HEK293 (cell line): ENCODE measurements at regions not wholly inside any gene's neighbourhood (a gene's known extent, or its start where the extent isn't known, plus 50 kb on each side); places are given as distances from the start of the nearest gene placed in this dataset.

Experiments
- CTCF ChIA-PET: fragments of 350-600 bp; formaldehyde crosslinking; extraction: SDS; loops from one replicate; lab custom pipeline; 2021; ENCODE audit warnings: antibody characterized with exemption; lab: Yijun Ruan, JAX
- POLR2A ChIA-PET: fragments of 300-600 bp; formaldehyde crosslinking; extraction: SDS; loops from one replicate; lab custom pipeline; 2020; ENCODE audit warnings: antibody characterized with exemption, inconsistent platforms; lab: Yijun Ruan, JAX
- H3K27ac ChIP-seq: fragments of 200-500 bp; sonication (Bioruptor generic); 2 replicates; pipeline ENCODE4 v1.5.1; 2014; ENCODE audit warnings: low read depth, low read length, control low read depth, inconsistent platforms; ENCODE audit errors: extremely low read depth
- H3K36me3 ChIP-seq, 2 experiments: fragments of 200-500 bp in 1 of 2; sonication (Bioruptor generic) in 1 of 2; 1 replicate in 1 of 2; 2 replicates in 1 of 2; pipeline ENCODE4 v1.5.1; 2014 to 2017; ENCODE audit warnings: inconsistent platforms in 2 of 2, low read length in 2 of 2; ENCODE audit not compliant: control insufficient read depth in 2 of 2, insufficient read depth in 1 of 2
- H3K4me1 ChIP-seq: fragments of 200-500 bp; sonication (Bioruptor generic); 2 replicates; pipeline ENCODE4 v1.5.1; 2014; ENCODE audit warnings: mild to moderate bottlenecking, low read length, inconsistent platforms; ENCODE audit not compliant: control insufficient read depth, insufficient read depth
- H3K4me3 ChIP-seq: 2 replicates; pipeline ENCODE4 v1.5.1; 2011; ENCODE audit warnings: low read depth, mild to moderate bottlenecking, control low read depth, low read length, moderate library complexity
- H3K9me3 ChIP-seq: fragments of 200-500 bp; sonication (Bioruptor generic); 2 replicates; pipeline ENCODE4 v1.5.1; 2014; ENCODE audit warnings: low read depth, low read length, inconsistent platforms; ENCODE audit not compliant: control insufficient read depth, insufficient read depth
- BCL11A ChIP-seq: fragments of 450-650 bp; formaldehyde crosslinking; IDR thresholded peaks from 2 replicates; pipeline ENCODE4 v1.5.1; 2016; ENCODE audit warnings: low read depth, missing biosample characterization, missing genetic modification characterization
- BCL11B ChIP-seq: fragments of 450-650 bp; formaldehyde crosslinking; IDR thresholded peaks from 2 replicates; pipeline ENCODE4 v1.5.1; 2016; ENCODE audit warnings: low read depth, missing biosample characterization, missing genetic modification characterization
- EGR2 ChIP-seq: fragments of 450-650 bp; formaldehyde crosslinking; IDR thresholded peaks from 2 replicates; pipeline ENCODE4 v1.5.1; 2016; ENCODE audit warnings: low read depth, missing biosample characterization, missing genetic modification characterization
- FEZF1 ChIP-seq: fragments of 450-650 bp; formaldehyde crosslinking; IDR thresholded peaks from 2 replicates; pipeline ENCODE4 v1.5.1; 2016; ENCODE audit warnings: missing biosample characterization, missing genetic modification characterization
- TRIM28 ChIP-seq: IDR thresholded peaks from 2 replicates; pipeline ENCODE4 v1.6.1; 2011; ENCODE audit warnings: low read length, control low read depth, borderline replicate concordance
- ZNF121 ChIP-seq: fragments of 450-650 bp; formaldehyde crosslinking; IDR thresholded peaks from 2 replicates; pipeline ENCODE4 v1.5.1; 2016; ENCODE audit warnings: missing biosample characterization, missing genetic modification characterization
- ZNF23 ChIP-seq: fragments of 450-650 bp; formaldehyde crosslinking; IDR thresholded peaks from 2 replicates; pipeline ENCODE4 v1.5.1; 2016; ENCODE audit warnings: missing biosample characterization, missing genetic modification characterization, borderline replicate concordance
- ZNF24 ChIP-seq: fragments of 450-650 bp; formaldehyde crosslinking; IDR thresholded peaks from 2 replicates; pipeline ENCODE4 v1.5.1; 2016; ENCODE audit warnings: missing biosample characterization, missing genetic modification characterization
- ZNF292 ChIP-seq: fragments of 450-650 bp; formaldehyde crosslinking; IDR thresholded peaks from 2 replicates; pipeline ENCODE4 v1.5.1; 2016; ENCODE audit warnings: low read depth, missing biosample characterization, missing genetic modification characterization, borderline replicate concordance
- ZNF341 ChIP-seq: fragments of 450-650 bp; formaldehyde crosslinking; IDR thresholded peaks from 2 replicates; pipeline ENCODE4; 2016; ENCODE audit warnings: low read depth, missing biosample characterization, missing genetic modification characterization
- ZNF433 ChIP-seq: fragments of 450-650 bp; formaldehyde crosslinking; IDR thresholded peaks from 2 replicates; pipeline ENCODE4 v1.5.1; 2016; ENCODE audit warnings: missing biosample characterization, missing genetic modification characterization, low read depth
- ZNF76 ChIP-seq: fragments of 450-650 bp; formaldehyde crosslinking; IDR thresholded peaks from 2 replicates; pipeline ENCODE4; 2016; ENCODE audit warnings: low read depth, missing biosample characterization, missing genetic modification characterization, borderline replicate concordance
- ZNF776 ChIP-seq: fragments of 450-650 bp; formaldehyde crosslinking; IDR thresholded peaks from 2 replicates; pipeline ENCODE4 v1.5.0; 2017; ENCODE audit warnings: missing biosample characterization, missing genetic modification characterization, borderline replicate concordance
- ZXDB ChIP-seq: fragments of 450-650 bp; formaldehyde crosslinking; IDR thresholded peaks from 2 replicates; pipeline ENCODE4 v1.5.1; 2016; ENCODE audit warnings: missing biosample characterization, missing genetic modification characterization
- TF ChIP-seq, protein P1 (sequence below): fragments of 450-650 bp; formaldehyde crosslinking; IDR thresholded peaks from 2 replicates; pipeline ENCODE4 v1.5.1; 2016; ENCODE audit warnings: missing biosample characterization, missing genetic modification characterization
- TF ChIP-seq, protein P2 (sequence below): fragments of 450-650 bp; formaldehyde crosslinking; IDR thresholded peaks from 2 replicates; pipeline ENCODE4 v1.5.1; 2016; ENCODE audit warnings: missing biosample characterization, missing genetic modification characterization
- TF ChIP-seq, protein P3 (sequence below): fragments of 450-650 bp; formaldehyde crosslinking; IDR thresholded peaks from 2 replicates; pipeline ENCODE4 v1.5.0; 2017; ENCODE audit warnings: missing biosample characterization, missing genetic modification characterization, borderline replicate concordance
- TF ChIP-seq, protein P4 (sequence below): fragments of 450-650 bp; formaldehyde crosslinking; IDR thresholded peaks from 2 replicates; pipeline ENCODE4 v1.5.1; 2016; ENCODE audit warnings: missing biosample characterization, missing genetic modification characterization
- TF ChIP-seq, protein P5 (sequence below): fragments of 450-650 bp; formaldehyde crosslinking; IDR thresholded peaks from 2 replicates; pipeline ENCODE4 v1.5.1; 2016; ENCODE audit warnings: missing biosample characterization, missing genetic modification characterization, low read depth
- TF ChIP-seq, protein P6 (sequence below): fragments of 450-650 bp; IDR thresholded peaks from 2 replicates; pipeline ENCODE4 v1.5.1; 2018; ENCODE audit warnings: missing biosample characterization, missing genetic modification characterization

DNA sequence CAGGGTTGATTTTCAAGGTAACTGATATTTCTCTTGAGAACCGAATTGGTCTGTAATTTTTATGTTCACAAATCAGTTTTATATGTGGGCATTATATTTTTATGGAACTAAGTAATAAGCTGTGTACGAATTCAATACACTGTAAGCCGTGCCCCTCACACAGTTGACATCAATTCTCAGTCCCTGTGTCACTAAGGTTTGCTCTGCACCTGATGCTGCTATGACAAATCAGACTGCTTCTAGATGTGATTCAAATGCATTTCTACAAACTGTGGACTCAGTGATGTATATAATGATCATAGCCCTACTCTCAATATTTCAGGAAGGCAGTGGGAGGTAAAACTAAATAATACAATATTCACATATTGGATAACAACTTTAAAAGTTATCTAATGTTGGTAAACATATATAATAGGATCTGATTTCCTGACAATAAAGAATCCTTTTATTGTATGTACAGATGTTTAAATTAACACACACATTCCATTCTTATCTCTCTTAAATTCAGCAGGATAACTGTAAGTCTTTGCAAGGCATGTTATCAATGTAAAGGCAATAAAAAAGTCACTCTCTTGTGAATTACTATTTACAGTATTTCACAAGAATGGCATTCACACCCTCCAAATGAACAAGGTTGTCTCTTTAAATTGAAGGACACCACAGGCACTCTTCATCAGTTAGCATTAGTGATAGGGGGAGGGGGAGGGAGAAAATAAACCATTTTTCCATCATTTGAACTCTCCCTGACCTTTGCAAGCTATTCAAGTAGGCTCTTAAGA lies 87.2 kb upstream of the SOX5 start (continued):
- TF ChIP-seq, protein P1, sequence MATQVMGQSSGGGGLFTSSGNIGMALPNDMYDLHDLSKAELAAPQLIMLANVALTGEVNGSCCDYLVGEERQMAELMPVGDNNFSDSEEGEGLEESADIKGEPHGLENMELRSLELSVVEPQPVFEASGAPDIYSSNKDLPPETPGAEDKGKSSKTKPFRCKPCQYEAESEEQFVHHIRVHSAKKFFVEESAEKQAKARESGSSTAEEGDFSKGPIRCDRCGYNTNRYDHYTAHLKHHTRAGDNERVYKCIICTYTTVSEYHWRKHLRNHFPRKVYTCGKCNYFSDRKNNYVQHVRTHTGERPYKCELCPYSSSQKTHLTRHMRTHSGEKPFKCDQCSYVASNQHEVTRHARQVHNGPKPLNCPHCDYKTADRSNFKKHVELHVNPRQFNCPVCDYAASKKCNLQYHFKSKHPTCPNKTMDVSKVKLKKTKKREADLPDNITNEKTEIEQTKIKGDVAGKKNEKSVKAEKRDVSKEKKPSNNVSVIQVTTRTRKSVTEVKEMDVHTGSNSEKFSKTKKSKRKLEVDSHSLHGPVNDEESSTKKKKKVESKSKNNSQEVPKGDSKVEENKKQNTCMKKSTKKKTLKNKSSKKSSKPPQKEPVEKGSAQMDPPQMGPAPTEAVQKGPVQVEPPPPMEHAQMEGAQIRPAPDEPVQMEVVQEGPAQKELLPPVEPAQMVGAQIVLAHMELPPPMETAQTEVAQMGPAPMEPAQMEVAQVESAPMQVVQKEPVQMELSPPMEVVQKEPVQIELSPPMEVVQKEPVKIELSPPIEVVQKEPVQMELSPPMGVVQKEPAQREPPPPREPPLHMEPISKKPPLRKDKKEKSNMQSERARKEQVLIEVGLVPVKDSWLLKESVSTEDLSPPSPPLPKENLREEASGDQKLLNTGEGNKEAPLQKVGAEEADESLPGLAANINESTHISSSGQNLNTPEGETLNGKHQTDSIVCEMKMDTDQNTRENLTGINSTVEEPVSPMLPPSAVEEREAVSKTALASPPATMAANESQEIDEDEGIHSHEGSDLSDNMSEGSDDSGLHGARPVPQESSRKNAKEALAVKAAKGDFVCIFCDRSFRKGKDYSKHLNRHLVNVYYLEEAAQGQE (tag by site-specific recombination) = no peak
- TF ChIP-seq FEZF1 (tag by site-specific recombination) (peak; percentile 62), ZNF23 (tag by site-specific recombination) (no peak), ZXDB (tag by site-specific recombination) (peak; percentile 57; the same call in 1 of the 2 replicates)
- TF ChIP-seq, protein P2, sequence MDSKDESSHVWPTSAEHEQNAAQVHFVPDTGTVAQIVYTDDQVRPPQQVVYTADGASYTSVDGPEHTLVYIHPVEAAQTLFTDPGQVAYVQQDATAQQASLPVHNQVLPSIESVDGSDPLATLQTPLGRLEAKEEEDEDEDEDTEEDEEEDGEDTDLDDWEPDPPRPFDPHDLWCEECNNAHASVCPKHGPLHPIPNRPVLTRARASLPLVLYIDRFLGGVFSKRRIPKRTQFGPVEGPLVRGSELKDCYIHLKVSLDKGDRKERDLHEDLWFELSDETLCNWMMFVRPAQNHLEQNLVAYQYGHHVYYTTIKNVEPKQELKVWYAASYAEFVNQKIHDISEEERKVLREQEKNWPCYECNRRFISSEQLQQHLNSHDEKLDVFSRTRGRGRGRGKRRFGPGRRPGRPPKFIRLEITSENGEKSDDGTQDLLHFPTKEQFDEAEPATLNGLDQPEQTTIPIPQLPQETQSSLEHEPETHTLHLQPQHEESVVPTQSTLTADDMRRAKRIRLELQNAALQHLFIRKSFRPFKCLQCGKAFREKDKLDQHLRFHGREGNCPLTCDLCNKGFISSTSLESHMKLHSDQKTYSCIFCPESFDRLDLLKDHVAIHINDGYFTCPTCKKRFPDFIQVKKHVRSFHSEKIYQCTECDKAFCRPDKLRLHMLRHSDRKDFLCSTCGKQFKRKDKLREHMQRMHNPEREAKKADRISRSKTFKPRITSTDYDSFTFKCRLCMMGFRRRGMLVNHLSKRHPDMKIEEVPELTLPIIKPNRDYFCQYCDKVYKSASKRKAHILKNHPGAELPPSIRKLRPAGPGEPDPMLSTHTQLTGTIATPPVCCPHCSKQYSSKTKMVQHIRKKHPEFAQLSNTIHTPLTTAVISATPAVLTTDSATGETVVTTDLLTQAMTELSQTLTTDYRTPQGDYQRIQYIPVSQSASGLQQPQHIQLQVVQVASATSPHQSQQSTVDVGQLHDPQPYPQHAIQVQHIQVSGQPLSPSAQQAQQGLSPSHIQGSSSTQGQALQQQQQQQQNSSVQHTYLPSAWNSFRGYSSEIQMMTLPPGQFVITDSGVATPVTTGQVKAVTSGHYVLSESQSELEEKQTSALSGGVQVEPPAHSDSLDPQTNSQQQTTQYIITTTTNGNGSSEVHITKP = peak; percentile 51; the same call in 1 of the 2 replicates

DNA sequence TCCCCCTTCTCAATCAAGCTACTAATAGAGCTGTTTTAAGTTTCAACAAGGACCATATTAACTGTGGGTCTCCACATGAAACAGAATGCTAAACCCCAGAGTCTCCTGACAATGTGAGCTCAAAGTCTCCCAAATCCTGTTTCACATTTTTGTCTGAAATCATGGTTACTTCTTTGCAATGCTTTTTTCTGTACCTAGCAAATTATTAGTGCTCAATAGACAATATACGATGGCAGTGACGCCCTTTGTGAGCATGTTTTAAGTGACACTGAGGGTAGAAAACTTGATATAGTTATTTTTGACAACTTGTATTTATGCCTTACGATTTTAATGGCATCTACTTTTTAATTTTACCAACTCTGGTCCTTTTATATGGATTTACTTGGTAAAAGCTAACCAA lies 85.4 kb upstream of the SOX5 start:
- H3K4me1 ChIP-seq = peaks cover 9% of the 10 kb centered on the region; the same call in 1 of the 2 replicates
- POLR2A ChIA-PET = no interaction called here
- H3K27ac ChIP-seq = no peak overlapping the region
- CTCF ChIA-PET = no interaction called here
- H3K4me3 ChIP-seq = no peak overlapping the region
- TF ChIP-seq BCL11B (tag by site-specific recombination) (no peak), ZNF776 (no peak), BCL11A (tag by site-specific recombination) (no peak), ZNF76 (tag by site-specific recombination) (no peak), ZNF341 (tag by site-specific recombination) (no peak), ZNF121 (tag by site-specific recombination) (no peak), ZNF292 (tag by site-specific recombination) (no peak), EGR2 (tag by site-specific recombination) (no peak), ZNF24 (tag by site-specific recombination) (no peak), ZNF433 (no peak), TRIM28 (no peak), FEZF1 (tag by site-specific recombination) (no peak)
- TF ChIP-seq, protein P3, sequence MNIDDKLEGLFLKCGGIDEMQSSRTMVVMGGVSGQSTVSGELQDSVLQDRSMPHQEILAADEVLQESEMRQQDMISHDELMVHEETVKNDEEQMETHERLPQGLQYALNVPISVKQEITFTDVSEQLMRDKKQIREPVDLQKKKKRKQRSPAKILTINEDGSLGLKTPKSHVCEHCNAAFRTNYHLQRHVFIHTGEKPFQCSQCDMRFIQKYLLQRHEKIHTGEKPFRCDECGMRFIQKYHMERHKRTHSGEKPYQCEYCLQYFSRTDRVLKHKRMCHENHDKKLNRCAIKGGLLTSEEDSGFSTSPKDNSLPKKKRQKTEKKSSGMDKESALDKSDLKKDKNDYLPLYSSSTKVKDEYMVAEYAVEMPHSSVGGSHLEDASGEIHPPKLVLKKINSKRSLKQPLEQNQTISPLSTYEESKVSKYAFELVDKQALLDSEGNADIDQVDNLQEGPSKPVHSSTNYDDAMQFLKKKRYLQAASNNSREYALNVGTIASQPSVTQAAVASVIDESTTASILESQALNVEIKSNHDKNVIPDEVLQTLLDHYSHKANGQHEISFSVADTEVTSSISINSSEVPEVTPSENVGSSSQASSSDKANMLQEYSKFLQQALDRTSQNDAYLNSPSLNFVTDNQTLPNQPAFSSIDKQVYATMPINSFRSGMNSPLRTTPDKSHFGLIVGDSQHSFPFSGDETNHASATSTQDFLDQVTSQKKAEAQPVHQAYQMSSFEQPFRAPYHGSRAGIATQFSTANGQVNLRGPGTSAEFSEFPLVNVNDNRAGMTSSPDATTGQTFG = no peak
- TF ChIP-seq, protein P4, sequence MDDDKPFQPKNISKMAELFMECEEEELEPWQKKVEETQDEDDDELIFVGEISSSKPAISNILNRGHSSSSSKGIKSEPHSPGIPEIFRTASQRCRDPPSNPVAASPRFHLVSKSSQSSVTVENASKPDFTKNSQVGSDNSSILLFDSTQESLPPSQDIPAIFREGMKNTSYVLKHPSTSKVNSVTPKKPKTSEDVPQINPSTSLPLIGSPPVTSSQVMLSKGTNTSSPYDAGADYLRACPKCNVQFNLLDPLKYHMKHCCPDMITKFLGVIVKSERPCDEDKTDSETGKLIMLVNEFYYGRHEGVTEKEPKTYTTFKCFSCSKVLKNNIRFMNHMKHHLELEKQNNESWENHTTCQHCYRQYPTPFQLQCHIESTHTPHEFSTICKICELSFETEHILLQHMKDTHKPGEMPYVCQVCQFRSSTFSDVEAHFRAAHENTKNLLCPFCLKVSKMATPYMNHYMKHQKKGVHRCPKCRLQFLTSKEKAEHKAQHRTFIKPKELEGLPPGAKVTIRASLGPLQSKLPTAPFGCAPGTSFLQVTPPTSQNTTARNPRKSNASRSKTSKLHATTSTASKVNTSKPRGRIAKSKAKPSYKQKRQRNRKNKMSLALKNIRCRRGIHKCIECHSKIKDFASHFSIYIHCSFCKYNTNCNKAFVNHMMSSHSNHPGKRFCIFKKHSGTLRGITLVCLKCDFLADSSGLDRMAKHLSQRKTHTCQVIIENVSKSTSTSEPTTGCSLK = no peak
- TF ChIP-seq, protein P5, sequence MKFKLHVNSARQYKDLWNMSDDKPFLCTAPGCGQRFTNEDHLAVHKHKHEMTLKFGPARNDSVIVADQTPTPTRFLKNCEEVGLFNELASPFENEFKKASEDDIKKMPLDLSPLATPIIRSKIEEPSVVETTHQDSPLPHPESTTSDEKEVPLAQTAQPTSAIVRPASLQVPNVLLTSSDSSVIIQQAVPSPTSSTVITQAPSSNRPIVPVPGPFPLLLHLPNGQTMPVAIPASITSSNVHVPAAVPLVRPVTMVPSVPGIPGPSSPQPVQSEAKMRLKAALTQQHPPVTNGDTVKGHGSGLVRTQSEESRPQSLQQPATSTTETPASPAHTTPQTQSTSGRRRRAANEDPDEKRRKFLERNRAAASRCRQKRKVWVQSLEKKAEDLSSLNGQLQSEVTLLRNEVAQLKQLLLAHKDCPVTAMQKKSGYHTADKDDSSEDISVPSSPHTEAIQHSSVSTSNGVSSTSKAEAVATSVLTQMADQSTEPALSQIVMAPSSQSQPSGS (tag by site-specific recombination) = no peak
- TF ChIP-seq, protein P6, sequence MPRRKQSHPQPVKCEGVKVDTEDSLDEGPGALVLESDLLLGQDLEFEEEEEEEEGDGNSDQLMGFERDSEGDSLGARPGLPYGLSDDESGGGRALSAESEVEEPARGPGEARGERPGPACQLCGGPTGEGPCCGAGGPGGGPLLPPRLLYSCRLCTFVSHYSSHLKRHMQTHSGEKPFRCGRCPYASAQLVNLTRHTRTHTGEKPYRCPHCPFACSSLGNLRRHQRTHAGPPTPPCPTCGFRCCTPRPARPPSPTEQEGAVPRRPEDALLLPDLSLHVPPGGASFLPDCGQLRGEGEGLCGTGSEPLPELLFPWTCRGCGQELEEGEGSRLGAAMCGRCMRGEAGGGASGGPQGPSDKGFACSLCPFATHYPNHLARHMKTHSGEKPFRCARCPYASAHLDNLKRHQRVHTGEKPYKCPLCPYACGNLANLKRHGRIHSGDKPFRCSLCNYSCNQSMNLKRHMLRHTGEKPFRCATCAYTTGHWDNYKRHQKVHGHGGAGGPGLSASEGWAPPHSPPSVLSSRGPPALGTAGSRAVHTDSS (tag by site-specific recombination) = no peak
- no peaks in the 10 kb centered on the region for H3K9me3 ChIP-seq
- no peaks in the 10 kb centered on the region for H3K36me3 ChIP-seq
